Mesendoderm (in vitro differentiated cells): ENCODE measurements at regions not wholly inside any gene's neighbourhood (a gene's known extent, or its start where the extent isn't known, plus 50 kb on each side); places are given as distances from the start of the nearest gene placed in this dataset.

Experiments
- DNase-seq: peaks from one replicate; pipeline ENCODE4 v3.0.0; 2013
- H2AK5ac ChIP-seq: 2 replicates; pipeline ENCODE4 v1.6.1; 2013; ENCODE audit warnings: low read length, inconsistent platforms
- H2BK120ac ChIP-seq: 2 replicates; pipeline ENCODE4 v1.6.1; 2013; ENCODE audit warnings: low read depth, mild to moderate bottlenecking, low read length, moderate library complexity, mixed read lengths
- H2BK15ac ChIP-seq: replicated peaks from 2 replicates; pipeline ENCODE4 v1.6.1; 2013; ENCODE audit warnings: low read depth, mild to moderate bottlenecking, moderate library complexity
- H2BK5ac ChIP-seq: 2 replicates; pipeline ENCODE4 v1.6.1; 2013; ENCODE audit warnings: low read length, inconsistent platforms
- H3K18ac ChIP-seq: 2 replicates; pipeline ENCODE4 v1.6.1; 2013; ENCODE audit warnings: mild to moderate bottlenecking, low read length, mixed read lengths
- H3K23ac ChIP-seq: one replicate; pipeline ENCODE4 v1.6.1; 2013; ENCODE audit warnings: low read length
- H3K27ac ChIP-seq: 2 replicates; pipeline ENCODE4 v1.5.1; 2013; ENCODE audit warnings: low read depth, mild to moderate bottlenecking, inconsistent platforms, low read length, moderate library complexity
- H3K27me3 ChIP-seq: 2 replicates; pipeline ENCODE4 v1.6.1; 2013; ENCODE audit warnings: low read length, control low read depth, mild to moderate bottlenecking, inconsistent platforms; ENCODE audit not compliant: insufficient read depth, poor library complexity
- H3K36me3 ChIP-seq: 2 replicates; pipeline ENCODE4 v1.6.1; 2013; ENCODE audit warnings: low read length, inconsistent platforms; ENCODE audit not compliant: control insufficient read depth, insufficient read depth
- H3K4ac ChIP-seq: one replicate; pipeline ENCODE4 v1.6.1; 2013; ENCODE audit warnings: low read depth, mild to moderate bottlenecking, low read length, moderate library complexity
- H3K4me1 ChIP-seq: 2 replicates; pipeline ENCODE4 v1.6.1; 2013; ENCODE audit warnings: low read depth, low read length, inconsistent platforms; ENCODE audit not compliant: control insufficient read depth
- H3K4me2 ChIP-seq: 2 replicates; pipeline ENCODE4 v1.6.1; 2013; ENCODE audit warnings: low read length
- H3K4me3 ChIP-seq: 2 replicates; pipeline ENCODE4 v1.5.1; 2013; ENCODE audit warnings: mild to moderate bottlenecking, low read length
- H3K56ac ChIP-seq: one replicate; pipeline ENCODE4 v1.6.1; 2013; ENCODE audit warnings: low read length
- H3K79me1 ChIP-seq: 2 replicates; pipeline ENCODE4 v1.6.1; 2013; ENCODE audit warnings: low read length, inconsistent platforms
- H3K79me2 ChIP-seq: 2 replicates; pipeline ENCODE4 v1.6.1; 2013; ENCODE audit warnings: mild to moderate bottlenecking, low read length; ENCODE audit not compliant: control insufficient read depth, insufficient read depth
- H3K9ac ChIP-seq: 2 replicates; pipeline ENCODE4 v1.6.1; 2013; ENCODE audit warnings: low read length, inconsistent platforms
- H4K5ac ChIP-seq: one replicate; pipeline ENCODE4 v1.6.1; 2013; ENCODE audit warnings: low read length
- H4K8ac ChIP-seq: one replicate; pipeline ENCODE4 v1.6.1; 2013; ENCODE audit warnings: low read depth, mild to moderate bottlenecking, control low read depth, low read length, moderate library complexity
- WGBS: extraction: QIAGEN DNeasy Blood & Tissue Kit; methylation state at CpG from one replicate; pipeline ENCODE4 v1.1.7; 2013; ENCODE audit warnings: low lambda C conversion rate, missing lambda C conversion rate; ENCODE audit not compliant: insufficient coverage; ENCODE audit errors: extremely low coverage; 5-methylcytosine and 5-hydroxymethylcytosine counted together

- H3K4me3 ChIP-seq = no peak overlapping the region
- no peaks in the 10 kb centered on the region for H3K4me1 ChIP-seq
- H3K27me3 ChIP-seq = no peaks in the 10 kb centered on the region
- H3K9ac ChIP-seq = no peak overlapping the region
- no peak overlapping the region for H3K23ac ChIP-seq
- H3K79me1 ChIP-seq = no peaks in the 10 kb centered on the region
- H3K79me2 ChIP-seq = no peaks in the 10 kb centered on the region
- H2BK120ac ChIP-seq = no peak overlapping the region
- H4K8ac ChIP-seq = no peak overlapping the region
- no peaks in the 10 kb centered on the region for H3K36me3 ChIP-seq
- no CpG with 5 or more reads among the region's 3 CpGs for WGBS
- H3K4me2 ChIP-seq = no peak overlapping the region
- DNase-seq = no peak
- no peak overlapping the region for H2BK15ac ChIP-seq
- H3K18ac ChIP-seq = no peak overlapping the region
- H4K5ac ChIP-seq = no peak overlapping the region
- H3K56ac ChIP-seq = no peak overlapping the region
- no peak overlapping the region for H2BK5ac ChIP-seq
- H3K4ac ChIP-seq = no peak overlapping the region
- no peak overlapping the region for H3K27ac ChIP-seq
- no peak overlapping the region for H2AK5ac ChIP-seq
Observed at GRCh38 chr2:3914241-3914640, 210.9 kb downstream of the DCDC2C start.

- Histone ChIP-seq H2BK15ac (no peak overlapping the region), H4K8ac (no peak overlapping the region), H3K56ac (no peak overlapping the region), H2BK120ac (no peak overlapping the region), H3K18ac (no peak overlapping the region), H3K23ac (no peak overlapping the region), H2AK5ac (no peak overlapping the region), H3K4me2 (no peak overlapping the region), H3K79me1 (no peaks in the 10 kb centered on the region), H3K9ac (no peak overlapping the region), H3K79me2 (no peaks in the 10 kb centered on the region), H3K36me3 (no peaks in the 10 kb centered on the region), H3K4me3 (no peak overlapping the region), H3K27me3 (no peaks in the 10 kb centered on the region), H2BK5ac (no peak overlapping the region), H3K4me1 (no peaks in the 10 kb centered on the region), H4K5ac (no peak overlapping the region), H3K27ac (no peak overlapping the region), H3K4ac (no peak overlapping the region)
- WGBS = no CpG with 5 or more reads among the region's 5 CpGs
- DNase-seq = no peak
Observed at GRCh38 chr2:3927031-3927430, 223.7 kb downstream of the DCDC2C start.

GRCh38 chr2:3929374-3929773, 226.0 kb downstream of the DCDC2C start:
- Histone ChIP-seq H3K27ac (no peak overlapping the region), H3K4me2 (no peak overlapping the region), H4K5ac (no peak overlapping the region), H3K23ac (no peak overlapping the region), H3K56ac (no peak overlapping the region), H3K79me1 (no peaks in the 10 kb centered on the region), H3K36me3 (no peaks in the 10 kb centered on the region), H3K9ac (no peak overlapping the region), H3K18ac (no peak overlapping the region), H3K79me2 (no peaks in the 10 kb centered on the region), H2BK5ac (no peak overlapping the region), H3K27me3 (no peaks in the 10 kb centered on the region), H3K4me1 (no peaks in the 10 kb centered on the region), H2AK5ac (no peak overlapping the region), H4K8ac (no peak overlapping the region), H3K4me3 (no peak overlapping the region), H2BK15ac (no peak overlapping the region), H3K4ac (no peak overlapping the region), H2BK120ac (no peak overlapping the region)
- no CpG with 5 or more reads among the region's 3 CpGs for WGBS
- no peak for DNase-seq

GRCh38 chr2:3930246-3930645, 226.9 kb downstream of the DCDC2C start:
- no peak overlapping the region for H3K23ac ChIP-seq
- no CpG with 5 or more reads among the region's 8 CpGs for WGBS
- H2BK120ac ChIP-seq = no peak overlapping the region
- no peak overlapping the region for H3K4me3 ChIP-seq
- H3K18ac ChIP-seq = no peak overlapping the region
- no peak overlapping the region for H2BK5ac ChIP-seq
- H3K9ac ChIP-seq = no peak overlapping the region
- H4K5ac ChIP-seq = no peak overlapping the region
- no peaks in the 10 kb centered on the region for H3K79me2 ChIP-seq
- no peak overlapping the region for H2BK15ac ChIP-seq
- H3K27ac ChIP-seq = no peak overlapping the region
- H3K79me1 ChIP-seq = no peaks in the 10 kb centered on the region
- no peak overlapping the region for H2AK5ac ChIP-seq
- no peak overlapping the region for H3K4me2 ChIP-seq
- no peak overlapping the region for H4K8ac ChIP-seq
- DNase-seq = no peak
- no peaks in the 10 kb centered on the region for H3K36me3 ChIP-seq
- no peaks in the 10 kb centered on the region for H3K27me3 ChIP-seq
- no peak overlapping the region for H3K4ac ChIP-seq
- no peaks in the 10 kb centered on the region for H3K4me1 ChIP-seq
- no peak overlapping the region for H3K56ac ChIP-seq

- no peak overlapping the region for H3K9ac ChIP-seq
- H3K4ac ChIP-seq = no peak overlapping the region
- DNase-seq = no peak
- WGBS = no CpG with 5 or more reads among the region's 7 CpGs
- H3K79me2 ChIP-seq = no peaks in the 10 kb centered on the region
- H2AK5ac ChIP-seq = no peak overlapping the region
- no peak overlapping the region for H2BK120ac ChIP-seq
- no peak overlapping the region for H3K56ac ChIP-seq
- no peaks in the 10 kb centered on the region for H3K36me3 ChIP-seq
- H3K27ac ChIP-seq = no peak overlapping the region
- no peaks in the 10 kb centered on the region for H3K4me1 ChIP-seq
- H3K4me2 ChIP-seq = no peak overlapping the region
- no peaks in the 10 kb centered on the region for H3K79me1 ChIP-seq
- no peak overlapping the region for H2BK5ac ChIP-seq
- H3K18ac ChIP-seq = no peak overlapping the region
- H2BK15ac ChIP-seq = no peak overlapping the region
- no peak overlapping the region for H3K4me3 ChIP-seq
- no peaks in the 10 kb centered on the region for H3K27me3 ChIP-seq
- no peak overlapping the region for H4K8ac ChIP-seq
- no peak overlapping the region for H3K23ac ChIP-seq
- H4K5ac ChIP-seq = no peak overlapping the region
Observed at GRCh38 chr2:3940661-3941060, 237.3 kb downstream of the DCDC2C start.

GRCh38 chr2:3942841-3943240, 239.5 kb downstream of the DCDC2C start:
- H3K4me3 ChIP-seq = no peak overlapping the region
- no peaks in the 10 kb centered on the region for H3K36me3 ChIP-seq
- no peak overlapping the region for H3K56ac ChIP-seq
- no peaks in the 10 kb centered on the region for H3K27me3 ChIP-seq
- no peak for DNase-seq
- H3K9ac ChIP-seq = no peak overlapping the region
- H2BK15ac ChIP-seq = no peak overlapping the region
- no peak overlapping the region for H3K27ac ChIP-seq
- no peak overlapping the region for H4K8ac ChIP-seq
- H4K5ac ChIP-seq = no peak overlapping the region
- no peak overlapping the region for H3K23ac ChIP-seq
- H3K79me2 ChIP-seq = no peaks in the 10 kb centered on the region
- H3K4ac ChIP-seq = no peak overlapping the region
- H3K79me1 ChIP-seq = no peaks in the 10 kb centered on the region
- H2AK5ac ChIP-seq = no peak overlapping the region
- no peaks in the 10 kb centered on the region for H3K4me1 ChIP-seq
- no peak overlapping the region for H3K18ac ChIP-seq
- H2BK120ac ChIP-seq = no peak overlapping the region
- H2BK5ac ChIP-seq = no peak overlapping the region
- no peak overlapping the region for H3K4me2 ChIP-seq
- WGBS = no CpG with 5 or more reads among the region's 20 CpGs
